Loucy (cell line): ENCODE measurements at regions not wholly inside any gene's neighbourhood (a gene's known extent, or its start where the extent isn't known, plus 50 kb on each side); places are given as distances from the start of the nearest gene placed in this dataset.
A peak's percentile ranks its signal among the peaks of the same experiment; 100 is the strongest.

Experiments used
- H2AFZ ChIP-seq: fragments of 200-600 bp; sonication (generic); 2 replicates; pipeline ENCODE4 v1.6.0; 2016; ENCODE audit warnings: antibody characterized with exemption, mild to moderate bottlenecking, low read length, moderate library complexity
- H3F3A ChIP-seq: fragments of 200-600 bp; 2 replicates; pipeline ENCODE4 v1.6.0; 2016; ENCODE audit warnings: antibody characterized with exemption, low read depth, mild to moderate bottlenecking
- H3K27me3 ChIP-seq: fragments of 200-600 bp; sonication (generic); 2 replicates; pipeline ENCODE4 v1.6.1; 2014; ENCODE audit warnings: low read length, mild to moderate bottlenecking; ENCODE audit not compliant: insufficient read depth, poor library complexity, severe bottlenecking
- H3K36me3 ChIP-seq: fragments of 200-600 bp; sonication (generic); 2 replicates; pipeline ENCODE4 v1.6.1; 2016; ENCODE audit warnings: low read length; ENCODE audit not compliant: insufficient read depth
- H3K4me1 ChIP-seq: fragments of 200-600 bp; sonication (generic); 2 replicates; pipeline ENCODE4 v1.5.1; 2014; ENCODE audit warnings: low read length, mild to moderate bottlenecking; ENCODE audit not compliant: insufficient read depth, poor library complexity, severe bottlenecking
- H3K4me2 ChIP-seq: fragments of 200-600 bp; sonication (generic); 2 replicates; pipeline ENCODE4 v1.6.0; 2014; ENCODE audit warnings: antibody characterized with exemption, low read length, low read depth, mild to moderate bottlenecking; ENCODE audit not compliant: poor library complexity, severe bottlenecking
- H3K4me3 ChIP-seq: fragments of 200-600 bp; sonication (generic); 2 replicates; pipeline ENCODE4 v1.5.1; 2014; ENCODE audit warnings: low read length, mild to moderate bottlenecking, mixed read lengths; ENCODE audit not compliant: poor library complexity, severe bottlenecking
- H3K79me2 ChIP-seq: fragments of 200-600 bp; sonication (generic); 2 replicates; pipeline ENCODE4 v1.6.1; 2014; ENCODE audit warnings: low read length; ENCODE audit not compliant: insufficient read depth
- H3K9ac ChIP-seq: fragments of 200-600 bp; sonication (generic); 2 replicates; pipeline ENCODE4 v1.6.0; 2014; ENCODE audit warnings: mild to moderate bottlenecking, low read depth, low read length, moderate library complexity; ENCODE audit not compliant: poor library complexity, severe bottlenecking
- H3K9me2 ChIP-seq: fragments of 200-600 bp; sonication (generic); replicated peaks from 2 replicates; pipeline ENCODE4 v1.6.1; 2016; ENCODE audit warnings: low read depth, low read length, mixed read lengths
- H3K9me3 ChIP-seq: fragments of 200-600 bp; sonication (generic); 2 replicates; pipeline ENCODE4 v1.6.1; 2014; ENCODE audit warnings: mild to moderate bottlenecking, antibody characterized with exemption, low read length, low read depth; ENCODE audit not compliant: insufficient read depth
- H4K20me1 ChIP-seq: fragments of 200-600 bp; sonication (generic); 2 replicates; pipeline ENCODE4 v1.6.0; 2014; ENCODE audit warnings: antibody characterized with exemption, low read length, mild to moderate bottlenecking; ENCODE audit not compliant: insufficient read depth, poor library complexity, severe bottlenecking
- CTCF ChIP-seq: fragments of 200-600 bp; sonication (generic); conservative IDR thresholded peaks from 2 replicates; pipeline ENCODE4 v1.5.1; 2014; ENCODE audit warnings: mild to moderate bottlenecking, antibody characterized with exemption, low read length
- EZH2phosphoT487 ChIP-seq: fragments of 200-600 bp; IDR thresholded peaks from 2 replicates; pipeline ENCODE4 v1.6.1; 2018; ENCODE audit warnings: antibody characterized with exemption, mild to moderate bottlenecking, moderate library complexity, borderline replicate concordance

- Histone ChIP-seq H2AFZ (no peak overlapping the region), H3K9me2 (no peaks in the 10 kb centered on the region), H3K9me3 (no peaks in the 10 kb centered on the region), H3K4me3 (no peak overlapping the region), H3F3A (no peaks in the 10 kb centered on the region), H3K4me2 (no peak overlapping the region), H3K79me2 (no peaks in the 10 kb centered on the region), H3K36me3 (no peaks in the 10 kb centered on the region), H4K20me1 (no peaks in the 10 kb centered on the region), H3K4me1 (peaks cover 20% of the 10 kb centered on the region), H3K9ac (no peak overlapping the region), H3K27me3 (no peaks in the 10 kb centered on the region)
- TF ChIP-seq EZH2phosphoT487 (no peak), CTCF (no peak)
Measured at GRCh38 chr10:31131251-31131650, 99.6 kb upstream of the ZNF438 start.

- H3K4me3 ChIP-seq, result no peak overlapping the region
- H3K36me3 ChIP-seq, result no peaks in the 10 kb centered on the region
- no peak overlapping the region for H3K4me2 ChIP-seq
- no peaks in the 10 kb centered on the region for H3F3A ChIP-seq
- no peaks in the 10 kb centered on the region for H3K9me3 ChIP-seq
- H3K4me1 ChIP-seq, result peaks cover 34% of the 10 kb centered on the region
- no peak for TF ChIP-seq CTCF
- no peak for TF ChIP-seq EZH2phosphoT487
- no peaks in the 10 kb centered on the region for H3K79me2 ChIP-seq
- H3K9me2 ChIP-seq, result no peaks in the 10 kb centered on the region
- H3K27me3 ChIP-seq, result no peaks in the 10 kb centered on the region
- H2AFZ ChIP-seq, result no peak overlapping the region
- no peaks in the 10 kb centered on the region for H4K20me1 ChIP-seq
- peak overlapping the region; percentile 38 for H3K9ac ChIP-seq
Measured at GRCh38 chr10:31132681-31133244, 101.1 kb upstream of the ZNF438 start.

GRCh38 chr10:31133251-31133791 is 101.7 kb upstream of the ZNF438 start:
- H3K4me3 ChIP-seq, result peak overlapping the region; percentile 63
- H4K20me1 ChIP-seq, result no peaks in the 10 kb centered on the region
- H3F3A ChIP-seq, result no peaks in the 10 kb centered on the region
- no peaks in the 10 kb centered on the region for H3K9me2 ChIP-seq
- peak overlapping the region; percentile 14 for H3K4me2 ChIP-seq
- H3K9me3 ChIP-seq, result no peaks in the 10 kb centered on the region
- H3K4me1 ChIP-seq, result peaks cover 39% of the 10 kb centered on the region
- no peaks in the 10 kb centered on the region for H3K36me3 ChIP-seq
- TF ChIP-seq EZH2phosphoT487 (no peak), CTCF (no peak)
- H2AFZ ChIP-seq, result 0 out of 2 replicates have a peak overlapping the region, but pooled peaks have one; percentile 36
- H3K9ac ChIP-seq, result peak overlapping the region; percentile 38
- H3K79me2 ChIP-seq, result no peaks in the 10 kb centered on the region
- H3K27me3 ChIP-seq, result no peaks in the 10 kb centered on the region
